ENCODE measurements at regions not wholly inside any gene's neighbourhood (a gene's known extent, or its start where the extent isn't known, plus 50 kb on each side); places are given as distances from the start of the nearest gene placed in this dataset.

GRCh38 chr10:36540611-36541010 lies 584.8 kb upstream of the ANKRD30A start:
- TF ChIP-seq CTCF (IDR thresholded peaks at IDR 0.05), result no peak
- no peaks in the 10 kb centered on the region for H3K36me3 Mint-ChIP-seq

GRCh38 chr10:36538953-36539586 lies 586.3 kb upstream of the ANKRD30A start:
- no peak overlapping the region for H2AFZ ChIP-seq (ENCODE audit: insufficient read depth, low read depth, low read length, poor library complexity, severe bottlenecking)
- no peak for TF ChIP-seq CTCF (IDR thresholded peaks at IDR 0.05)
- Mint-ChIP-seq H3K9me3 (peaks cover 0 to 8% (median 0%) of the 10 kb centered on the region in 7 donors), H3K4me1 (peaks cover 9% of the 10 kb centered on the region), H3K27ac (no peak overlapping the region), H3K27me3 (ENCODE audit: low read depth in 3 of 3) (no peaks in the 10 kb centered on the region), H3K4me3 (no peak overlapping the region), H3K36me3 (no peaks in the 10 kb centered on the region)
- WGBS (ENCODE audit: insufficient coverage), result 0% methylated on average over 1 of the region's 3 CpGs
- H3K4me3 ChIP-seq (replicated peaks in 1 of 3; ENCODE audit: low read depth in 2 of 3, low read length in 3 of 3), result no peak overlapping the region
- no peaks in the 10 kb centered on the region for H4K20me1 ChIP-seq (ENCODE audit: insufficient read depth, low read length)
- H3K9ac ChIP-seq (ENCODE audit: insufficient read depth, low read length, poor library complexity, severe bottlenecking), result no peak overlapping the region
- H3K4me1 ChIP-seq (ENCODE audit: control insufficient read depth in 1 of 2, insufficient read depth in 2 of 2, low read length in 2 of 2), result no peaks in the 10 kb centered on the region
- H3K27me3 ChIP-seq (ENCODE audit: control insufficient read depth in 2 of 2, insufficient read depth in 2 of 2, low read length in 2 of 2), result no peaks in the 10 kb centered on the region
- intact Hi-C loops (cut with micrococcal nuclease), result no loop called here
- DNase-seq, result no peak
- no peak overlapping the region for H3K4me2 ChIP-seq (replicated peaks; ENCODE audit: extremely low read depth, low read length, poor library complexity, severe bottlenecking)
- no peaks in the 10 kb centered on the region for H3K36me3 ChIP-seq (replicated peaks in 1 of 2; ENCODE audit: control insufficient read depth in 1 of 2, insufficient read depth in 2 of 2, low read length in 2 of 2)
- no peak overlapping the region for H3K27ac ChIP-seq (ENCODE audit: low read depth in 1 of 2, low read length in 2 of 2)
- H3K9me3 ChIP-seq (replicated peaks in 1 of 2; ENCODE audit: control insufficient read depth in 1 of 2, insufficient read depth in 1 of 2, low read length in 2 of 2), result no peaks in the 10 kb centered on the region
- H3K79me2 ChIP-seq (ENCODE audit: insufficient read depth, low read length), result no peaks in the 10 kb centered on the region

More at GRCh38 chr10:36540611-36541010, 584.8 kb upstream of the ANKRD30A start:
- intact Hi-C loops (cut with micrococcal nuclease), result no loop called here
- Histone ChIP-seq H3K9me3 (replicated peaks in 1 of 2; ENCODE audit: control insufficient read depth in 1 of 2, insufficient read depth in 1 of 2, low read length in 2 of 2) (peaks cover 0 to 3% of the 10 kb centered on the region in 2 donors), H2AFZ (ENCODE audit: insufficient read depth, low read depth, low read length, poor library complexity, severe bottlenecking) (no peak overlapping the region), H3K36me3 (replicated peaks in 1 of 2; ENCODE audit: control insufficient read depth in 1 of 2, insufficient read depth in 2 of 2, low read length in 2 of 2) (no peaks in the 10 kb centered on the region), H3K4me2 (replicated peaks; ENCODE audit: extremely low read depth, low read length, poor library complexity, severe bottlenecking) (no peak overlapping the region), H3K4me1 (ENCODE audit: control insufficient read depth in 1 of 2, insufficient read depth in 2 of 2, low read length in 2 of 2) (no peaks in the 10 kb centered on the region), H3K4me3 (replicated peaks in 1 of 3; ENCODE audit: low read depth in 2 of 3, low read length in 3 of 3) (no peak overlapping the region), H3K27ac (ENCODE audit: low read depth in 1 of 2, low read length in 2 of 2) (no peak overlapping the region), H3K9ac (ENCODE audit: insufficient read depth, low read length, poor library complexity, severe bottlenecking) (no peak overlapping the region), H4K20me1 (ENCODE audit: insufficient read depth, low read length) (no peaks in the 10 kb centered on the region), H3K27me3 (ENCODE audit: control insufficient read depth in 2 of 2, insufficient read depth in 2 of 2, low read length in 2 of 2) (no peaks in the 10 kb centered on the region), H3K79me2 (ENCODE audit: insufficient read depth, low read length) (no peaks in the 10 kb centered on the region)
- DNase-seq, result no peak
- Mint-ChIP-seq H3K27me3 (ENCODE audit: low read depth in 3 of 3) (no peaks in the 10 kb centered on the region), H3K4me1 (no peaks in the 10 kb centered on the region), H3K4me3 (no peak overlapping the region), H3K27ac (peak overlapping the region in 1 of 7 donors; percentile 30), H3K9me3 (peaks cover 2 to 12% (median 4%) of the 10 kb centered on the region in 7 donors)
- 96% methylated on average over 3 of the region's 3 CpGs for WGBS (ENCODE audit: insufficient coverage)
